Activated CD8-positive, alpha-beta T cell treated with anti-CD3 and anti-CD28 coated beads, Interleukin-2, amount 10 ng/mL, durations not matched to agents 7 days and 5 days (primary cell): ENCODE measurements at regions not wholly inside any gene's neighbourhood (a gene's known extent, or its start where the extent isn't known, plus 50 kb on each side); places are given as distances from the start of the nearest gene placed in this dataset.

Source experiments
- ATAC-seq: fragments of 150-1000 bp; cut with Tn5 transposase; one replicate; pipeline ENCODE4 v1.10.0; 2021; ENCODE audit warnings: moderate library complexity
- CTCF ChIA-PET: fragments of 350-600 bp; sonication (Branson Sonifier 250); formaldehyde crosslinking; loops from one replicate; lab custom pipeline; 2021; ENCODE audit warnings: antibody characterized with exemption; lab: Charles Lee
- POLR2A ChIA-PET: fragments of 350-600 bp; sonication (Branson Sonifier 250); formaldehyde crosslinking; loops from one replicate; lab custom pipeline; 2021; ENCODE audit warnings: antibody characterized with exemption; lab: Charles Lee
- DNase-seq: peaks from one replicate; pipeline ENCODE4 v3.0.0-alpha.2; 2020
- H3K27ac Mint-ChIP-seq: one replicate; pipeline ENCODE4 v1.8.0; 2021; ENCODE audit warnings: mild to moderate bottlenecking, mixed read lengths
- H3K27me3 Mint-ChIP-seq: one replicate; pipeline ENCODE4 v1.8.0; 2021; ENCODE audit warnings: low read depth, mixed read lengths
- H3K36me3 Mint-ChIP-seq: one replicate; pipeline ENCODE4 v1.8.0; 2021; ENCODE audit warnings: low read depth, mixed read lengths
- H3K4me1 Mint-ChIP-seq: one replicate; pipeline ENCODE4 v1.8.0; 2021; ENCODE audit warnings: low read depth, mixed read lengths
- H3K4me3 Mint-ChIP-seq: one replicate; pipeline ENCODE4 v1.8.0; 2021; ENCODE audit warnings: mild to moderate bottlenecking, mixed read lengths
- H3K9me3 Mint-ChIP-seq: one replicate; pipeline ENCODE4 v1.8.0; 2022; ENCODE audit warnings: mixed read lengths; ENCODE audit not compliant: insufficient read depth

- DNase-seq = no peak
- no peak overlapping the region for H3K4me3 Mint-ChIP-seq
- no peak overlapping the region for H3K27ac Mint-ChIP-seq
- no peaks in the 10 kb centered on the region for H3K27me3 Mint-ChIP-seq
- no peaks in the 10 kb centered on the region for H3K4me1 Mint-ChIP-seq
- CTCF ChIA-PET = no interaction called here
- peaks cover 5% of the 10 kb centered on the region for H3K9me3 Mint-ChIP-seq
- POLR2A ChIA-PET = no interaction called here
- no peaks in the 10 kb centered on the region for H3K36me3 Mint-ChIP-seq
- no peak for ATAC-seq
Measured at GRCh38 chr13:111946214-111946613, 120.7 kb upstream of the SOX1 start.

DNA sequence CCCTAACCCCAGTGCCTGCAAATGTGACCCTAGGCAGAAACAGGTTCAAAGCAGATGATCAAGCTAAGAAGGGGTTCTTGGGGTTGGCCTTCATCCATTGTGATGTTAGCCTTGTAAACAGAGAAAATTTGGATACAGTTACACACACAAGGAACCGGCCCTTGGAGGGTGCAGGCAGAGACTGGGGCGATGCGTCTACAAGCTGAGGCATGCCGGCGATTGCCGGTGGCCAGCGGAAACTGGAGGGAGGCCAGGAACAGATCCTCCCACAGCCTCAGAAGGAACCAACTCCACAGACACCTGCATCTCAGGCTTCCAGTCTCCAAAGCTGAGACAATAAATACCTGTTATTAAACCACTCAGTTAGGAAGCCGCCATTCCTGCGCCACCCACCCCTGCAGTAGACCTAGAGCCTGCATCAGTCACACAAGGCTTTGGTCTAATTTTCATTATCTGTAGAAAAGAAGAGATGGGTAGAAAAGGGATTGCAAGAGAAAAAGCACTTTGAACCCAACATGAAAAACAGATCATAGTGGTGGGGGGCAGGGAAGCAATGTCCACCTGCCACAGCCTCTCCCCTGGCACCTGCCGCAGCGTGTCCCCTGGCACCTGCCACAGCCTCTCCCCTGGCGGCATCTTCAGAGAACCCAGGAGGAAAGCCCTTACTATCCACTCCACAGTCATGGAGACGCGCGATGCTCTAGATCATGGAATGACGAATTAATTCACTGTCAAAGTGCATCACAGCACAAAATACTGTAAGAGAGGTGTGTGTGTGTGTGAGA lies 119.7 kb upstream of the SOX1 start:
- ChIA-PET POLR2A (no interaction called here), CTCF (no interaction called here)
- peaks cover 5% of the 10 kb centered on the region for H3K9me3 Mint-ChIP-seq
- no peaks in the 10 kb centered on the region for H3K4me1 Mint-ChIP-seq
- ATAC-seq (no peak), DNase-seq (no peak)
- H3K36me3 Mint-ChIP-seq = no peaks in the 10 kb centered on the region
- no peak overlapping the region for H3K27ac Mint-ChIP-seq
- no peaks in the 10 kb centered on the region for H3K27me3 Mint-ChIP-seq
- H3K4me3 Mint-ChIP-seq = no peak overlapping the region

- CTCF ChIA-PET = no interaction called here
- H3K27ac Mint-ChIP-seq = no peak overlapping the region
- peaks cover 5% of the 10 kb centered on the region for H3K9me3 Mint-ChIP-seq
- ATAC-seq (no peak), DNase-seq (no peak)
- no peaks in the 10 kb centered on the region for H3K36me3 Mint-ChIP-seq
- no peaks in the 10 kb centered on the region for H3K27me3 Mint-ChIP-seq
- POLR2A ChIA-PET = no interaction called here
- no peak overlapping the region for H3K4me3 Mint-ChIP-seq
- no peaks in the 10 kb centered on the region for H3K4me1 Mint-ChIP-seq
Measured at GRCh38 chr13:111947876-111948275, 119.1 kb upstream of the SOX1 start.

- Mint-ChIP-seq H3K4me1 (no peaks in the 10 kb centered on the region), H3K36me3 (no peaks in the 10 kb centered on the region), H3K9me3 (peaks cover 5% of the 10 kb centered on the region), H3K27me3 (no peaks in the 10 kb centered on the region), H3K27ac (no peak overlapping the region), H3K4me3 (no peak overlapping the region)
- ChIA-PET POLR2A (no interaction called here), CTCF (no interaction called here)
- no peak for ATAC-seq
- no peak for DNase-seq
Measured at GRCh38 chr13:111948281-111948680, 118.7 kb upstream of the SOX1 start.

DNA sequence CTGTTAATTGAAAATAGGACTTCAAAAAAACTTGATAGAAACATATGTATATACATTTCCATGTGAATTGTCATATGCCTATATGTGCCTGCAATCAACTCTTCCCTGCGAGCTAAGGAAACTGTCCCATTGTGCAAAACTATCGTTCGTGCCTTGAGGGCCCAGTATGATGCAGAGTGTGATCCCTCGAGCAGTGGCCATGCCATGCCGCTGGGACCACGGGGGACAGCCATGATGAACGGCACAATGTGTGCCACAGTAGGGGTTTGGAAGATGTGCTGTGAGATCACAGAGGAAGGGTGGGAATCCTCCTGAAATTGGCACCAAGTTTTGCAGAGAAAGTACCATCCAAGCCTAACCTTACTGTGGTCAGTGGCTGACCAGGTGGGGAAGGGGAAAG lies 118.1 kb upstream of the SOX1 start:
- ChIA-PET CTCF (no interaction called here), POLR2A (no interaction called here)
- Mint-ChIP-seq H3K27ac (no peak overlapping the region), H3K36me3 (no peaks in the 10 kb centered on the region), H3K9me3 (peaks cover 5% of the 10 kb centered on the region), H3K4me1 (no peaks in the 10 kb centered on the region), H3K4me3 (no peak overlapping the region), H3K27me3 (no peaks in the 10 kb centered on the region)
- ATAC-seq = no peak
- DNase-seq = no peak

DNA sequence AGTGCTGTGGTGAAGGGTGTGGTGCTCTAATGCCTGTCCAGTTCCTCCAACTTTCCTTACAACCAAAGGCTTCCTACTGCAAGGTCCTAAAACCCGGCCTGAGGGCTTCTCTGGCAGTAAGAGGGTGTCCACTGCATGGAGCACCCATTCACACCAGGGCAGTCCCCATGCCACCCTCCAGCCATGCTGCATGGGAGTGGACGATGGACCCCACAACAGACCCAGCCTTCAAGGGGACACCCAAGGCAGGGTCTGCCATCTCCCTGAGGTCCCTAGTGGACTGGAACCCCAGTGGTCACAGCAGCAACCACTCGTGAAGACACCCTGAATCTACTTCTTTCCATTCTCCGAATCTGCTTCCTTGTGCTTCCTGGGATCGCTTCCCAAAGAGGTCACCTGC lies 117.6 kb upstream of the SOX1 start:
- no peak overlapping the region for H3K4me3 Mint-ChIP-seq
- no peaks in the 10 kb centered on the region for H3K27me3 Mint-ChIP-seq
- POLR2A ChIA-PET = no interaction called here
- DNase-seq = no peak
- CTCF ChIA-PET = no interaction called here
- no peak overlapping the region for H3K27ac Mint-ChIP-seq
- peaks cover 5% of the 10 kb centered on the region for H3K9me3 Mint-ChIP-seq
- no peak for ATAC-seq
- H3K4me1 Mint-ChIP-seq = no peaks in the 10 kb centered on the region
- no peaks in the 10 kb centered on the region for H3K36me3 Mint-ChIP-seq

- no peak for DNase-seq
- no peaks in the 10 kb centered on the region for H3K36me3 Mint-ChIP-seq
- ChIA-PET POLR2A (no interaction called here), CTCF (no interaction called here)
- no peaks in the 10 kb centered on the region for H3K27me3 Mint-ChIP-seq
- no peak for ATAC-seq
- peaks cover 5% of the 10 kb centered on the region for H3K9me3 Mint-ChIP-seq
- H3K27ac Mint-ChIP-seq = no peak overlapping the region
- no peak overlapping the region for H3K4me3 Mint-ChIP-seq
- no peaks in the 10 kb centered on the region for H3K4me1 Mint-ChIP-seq
Measured at GRCh38 chr13:111950697-111951096, 116.3 kb upstream of the SOX1 start.

- CTCF ChIA-PET = no interaction called here
- no peak for ATAC-seq
- H3K4me3 Mint-ChIP-seq = no peak overlapping the region
- no peak for DNase-seq
- no peak overlapping the region for H3K27ac Mint-ChIP-seq
- POLR2A ChIA-PET = no interaction called here
- H3K36me3 Mint-ChIP-seq = no peaks in the 10 kb centered on the region
- H3K9me3 Mint-ChIP-seq = peaks cover 5% of the 10 kb centered on the region
- H3K4me1 Mint-ChIP-seq = no peaks in the 10 kb centered on the region
- no peaks in the 10 kb centered on the region for H3K27me3 Mint-ChIP-seq
Measured at GRCh38 chr13:111952032-111952431, 114.9 kb upstream of the SOX1 start.

DNA sequence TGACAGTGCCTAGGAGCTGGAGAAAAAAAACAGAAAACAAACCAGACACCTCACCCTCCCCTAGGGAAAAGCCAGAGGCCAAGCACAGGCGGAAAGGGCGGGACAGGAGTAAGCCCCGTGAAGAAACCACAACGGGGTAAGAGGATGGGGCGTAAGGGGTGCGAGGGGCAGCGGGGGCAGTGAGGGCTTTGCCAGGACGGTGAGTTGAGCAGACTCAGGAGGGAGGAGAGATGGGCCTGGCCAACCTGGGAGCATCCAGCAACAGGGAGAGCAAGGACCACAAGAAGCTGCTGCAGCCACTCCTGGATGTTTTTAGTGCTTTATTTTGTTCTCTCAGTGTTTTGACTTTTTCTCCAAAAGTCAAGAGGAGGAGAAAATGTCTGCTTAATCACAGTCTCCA lies 114.1 kb upstream of the SOX1 start:
- H3K36me3 Mint-ChIP-seq = no peaks in the 10 kb centered on the region
- no peak overlapping the region for H3K27ac Mint-ChIP-seq
- H3K27me3 Mint-ChIP-seq = no peaks in the 10 kb centered on the region
- ATAC-seq (no peak), DNase-seq (no peak)
- no peaks in the 10 kb centered on the region for H3K4me1 Mint-ChIP-seq
- ChIA-PET CTCF (no interaction called here), POLR2A (no interaction called here)
- no peak overlapping the region for H3K4me3 Mint-ChIP-seq
- peaks cover 5% of the 10 kb centered on the region for H3K9me3 Mint-ChIP-seq

DNA sequence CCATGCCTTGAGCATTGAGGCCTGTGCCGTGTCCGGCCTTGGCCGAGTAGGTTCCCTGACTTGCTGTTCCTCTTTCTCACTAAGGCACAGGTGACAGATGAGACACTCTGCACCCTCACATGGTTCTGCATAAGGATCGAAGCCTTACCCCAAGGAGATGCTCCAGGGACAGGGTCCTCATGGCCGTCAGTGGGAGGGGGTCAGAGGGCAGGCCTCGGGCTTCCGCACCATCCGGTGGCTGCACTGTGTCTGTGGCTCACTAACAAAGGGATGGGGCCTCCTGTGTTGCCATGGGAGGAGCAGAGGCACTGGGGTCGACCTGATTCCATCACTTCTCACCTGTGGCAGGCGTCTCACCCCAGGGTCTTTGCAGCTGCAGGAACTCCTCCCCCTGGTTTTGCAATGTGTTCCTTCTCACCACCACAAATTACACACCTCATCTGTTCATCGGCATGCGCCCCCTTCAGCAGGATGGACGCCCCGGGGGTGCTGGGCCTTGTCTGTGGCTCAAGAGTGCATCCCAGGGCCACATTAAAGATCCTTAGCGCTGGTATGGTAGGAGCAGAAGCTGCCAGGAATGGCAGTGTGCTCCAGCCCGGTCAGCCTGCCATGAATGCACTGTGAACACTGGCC lies 113.3 kb upstream of the SOX1 start:
- DNase-seq = no peak
- no peaks in the 10 kb centered on the region for H3K36me3 Mint-ChIP-seq
- no peaks in the 10 kb centered on the region for H3K4me1 Mint-ChIP-seq
- peaks cover 5% of the 10 kb centered on the region for H3K9me3 Mint-ChIP-seq
- POLR2A ChIA-PET = no interaction called here
- CTCF ChIA-PET = no interaction called here
- H3K27ac Mint-ChIP-seq = no peak overlapping the region
- no peaks in the 10 kb centered on the region for H3K27me3 Mint-ChIP-seq
- H3K4me3 Mint-ChIP-seq = no peak overlapping the region
- ATAC-seq = no peak

DNA sequence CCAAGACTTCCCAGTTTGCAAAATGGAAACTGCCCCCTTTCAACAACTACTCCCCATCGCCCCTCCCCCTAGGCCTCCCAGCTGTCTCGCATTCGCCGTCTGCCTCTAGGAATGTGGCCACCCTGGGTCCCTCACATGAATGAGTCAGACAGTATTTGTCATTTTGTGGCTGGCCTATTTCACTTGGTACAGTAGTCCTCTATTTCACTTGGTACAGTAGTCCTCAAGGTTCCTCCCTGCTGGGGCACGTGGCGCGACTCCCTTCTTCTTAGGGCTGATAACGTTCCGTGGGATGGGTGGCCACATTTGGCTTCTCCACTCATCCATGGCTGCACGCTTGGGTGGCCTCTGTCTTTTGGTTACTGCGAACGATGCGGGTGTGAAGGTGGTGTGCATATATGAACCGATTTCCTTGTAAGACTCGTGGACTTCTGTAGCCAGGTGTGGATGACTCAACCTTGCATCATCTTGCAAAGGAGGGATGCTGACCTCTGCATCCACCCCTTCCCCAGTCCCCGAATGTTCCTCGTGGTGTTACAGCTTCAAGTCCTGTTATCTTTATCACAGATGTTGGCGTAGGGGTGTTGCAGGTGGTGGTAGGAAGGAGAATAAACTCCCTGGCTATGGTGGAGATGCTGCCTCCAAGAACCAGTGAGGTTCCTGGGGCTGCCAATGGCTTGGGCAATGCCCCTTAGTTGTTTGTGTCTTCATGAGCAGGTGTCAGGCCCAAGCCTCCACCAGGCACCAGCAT lies 112.1 kb upstream of the SOX1 start:
- H3K27ac Mint-ChIP-seq = no peak overlapping the region
- H3K9me3 Mint-ChIP-seq = peaks cover 5% of the 10 kb centered on the region
- no peak for ATAC-seq
- no peaks in the 10 kb centered on the region for H3K36me3 Mint-ChIP-seq
- DNase-seq = no peak
- H3K27me3 Mint-ChIP-seq = no peaks in the 10 kb centered on the region
- CTCF ChIA-PET = no interaction called here
- POLR2A ChIA-PET = no interaction called here
- H3K4me1 Mint-ChIP-seq = no peaks in the 10 kb centered on the region
- no peak overlapping the region for H3K4me3 Mint-ChIP-seq

- Mint-ChIP-seq H3K27ac (no peak overlapping the region), H3K4me3 (no peak overlapping the region), H3K27me3 (no peaks in the 10 kb centered on the region), H3K36me3 (no peaks in the 10 kb centered on the region), H3K9me3 (peaks cover 4% of the 10 kb centered on the region), H3K4me1 (no peaks in the 10 kb centered on the region)
- ChIA-PET CTCF (no interaction called here), POLR2A (no interaction called here)
- DNase-seq = no peak
- no peak for ATAC-seq
Measured at GRCh38 chr13:111955412-111956065, 111.4 kb upstream of the SOX1 start.
